ENCODE measurements at regions not wholly inside any gene's neighbourhood (a gene's known extent, or its start where the extent isn't known, plus 50 kb on each side); places are given as distances from the start of the nearest gene placed in this dataset.

GRCh38 chr6:9612489-9612888 is 802.4 kb downstream of the TFAP2A start:
- no peaks in the 10 kb centered on the region for H3K36me3 ChIP-seq
- WGBS, 2 donors = 61 to 74% methylated on average over 2 of the region's 2 CpGs
- H3K27me3 ChIP-seq = no peaks in the 10 kb centered on the region
- no peak for DNase-seq
- no peak overlapping the region for H3K4me3 ChIP-seq
- TF ChIP-seq CTCF (IDR thresholded peaks at IDR 0.05) = no peak
- H3K4me1 ChIP-seq = no peaks in the 10 kb centered on the region
- intact Hi-C loops (cut with DNase I) = no loop called here
- no peaks in the 10 kb centered on the region for H3K9me3 ChIP-seq
- H3K27ac ChIP-seq = no peak overlapping the region
- no peak for ATAC-seq

- Histone ChIP-seq H3K27ac (no peak overlapping the region), H3K27me3 (no peaks in the 10 kb centered on the region), H3K4me3 (no peak overlapping the region), H3K9me3 (no peaks in the 10 kb centered on the region), H3K4me1 (no peaks in the 10 kb centered on the region), H3K36me3 (no peaks in the 10 kb centered on the region)
- DNase-seq (no peak), ATAC-seq (no peak)
- TF ChIP-seq CTCF (IDR thresholded peaks at IDR 0.05) = no peak
- 73 to 78% methylated on average over 8 of the region's 8 CpGs for WGBS, 2 donors
- intact Hi-C loops (cut with DNase I) = no loop called here
Measured at GRCh38 chr6:9610620-9611415, 804.1 kb downstream of the TFAP2A start.

GRCh38 chr6:9606435-9607134 is 808.3 kb downstream of the TFAP2A start:
- no peaks in the 10 kb centered on the region for H3K4me1 ChIP-seq
- 33 to 42% methylated on average over 14 of the region's 14 CpGs for WGBS, 2 donors
- no peak overlapping the region for H3K27ac ChIP-seq
- no peak for ATAC-seq
- no peak for TF ChIP-seq CTCF (IDR thresholded peaks at IDR 0.05)
- H3K36me3 ChIP-seq = no peaks in the 10 kb centered on the region
- H3K9me3 ChIP-seq = no peaks in the 10 kb centered on the region
- H3K4me3 ChIP-seq = no peak overlapping the region
- DNase-seq = no peak
- intact Hi-C loops (cut with DNase I) = no loop called here
- no peaks in the 10 kb centered on the region for H3K27me3 ChIP-seq

DNA sequence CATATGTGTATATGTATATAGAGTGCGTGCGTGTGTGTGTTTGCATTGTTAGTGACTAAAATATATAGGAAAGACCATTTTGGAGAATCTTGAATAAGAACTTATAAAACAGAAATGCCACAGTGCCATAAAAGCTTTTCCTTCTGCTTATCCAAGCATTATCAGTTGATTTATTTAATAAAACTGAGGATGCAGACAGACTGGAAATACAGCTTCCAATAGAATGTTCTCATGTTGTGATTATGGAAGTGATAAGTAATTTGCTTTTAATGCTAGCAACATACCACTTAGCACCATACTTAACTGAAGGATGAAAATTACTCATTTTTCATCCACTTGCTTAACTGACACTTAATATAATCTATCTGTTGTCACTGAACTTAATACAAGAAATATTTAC is 820.1 kb downstream of the TFAP2A start:
- no peak for TF ChIP-seq CTCF (IDR thresholded peaks at IDR 0.05)
- ATAC-seq (no peak), DNase-seq (no peak)
- peaks cover 0 to 2% (median 0%) of the 10 kb centered on the region in 7 donors for H3K27me3 ChIP-seq
- intact Hi-C loops (cut with DNase I) = no loop called here
- H3K4me1 ChIP-seq = no peaks in the 10 kb centered on the region
- no peak overlapping the region for H3K4me3 ChIP-seq
- H3K36me3 ChIP-seq = no peaks in the 10 kb centered on the region
- WGBS, 2 donors = 90 to 96% methylated on average over 2 of the region's 2 CpGs
- H3K9me3 ChIP-seq = peaks cover 0 to 3% (median 0%) of the 10 kb centered on the region in 11 donors
- no peak overlapping the region for H3K27ac ChIP-seq
